Liver (tissue), 8 donors: ENCODE measurements at regions not wholly inside any gene's neighbourhood (a gene's known extent, or its start where the extent isn't known, plus 50 kb on each side); places are given as distances from the start of the nearest gene placed in this dataset.

Experiments used
- DNase-seq: peaks from one replicate; pipeline ENCODE4 v3.0.0-alpha.2; 2017; ENCODE audit warnings: low spot score
- H3K27ac ChIP-seq, 2 donors: one replicate each; pipeline ENCODE4 v1.7.0; 2013; ENCODE audit warnings: inconsistent platforms in 2 of 2, low read length in 2 of 2, control low read depth in 1 of 2, low read depth in 1 of 2, mild to moderate bottlenecking in 1 of 2
- H3K27me3 ChIP-seq, 4 donors: one replicate each; pipeline versions ENCODE4 v1.6.1 to v1.7.0; 2013; ENCODE audit warnings: low read length in 3 of 4, inconsistent platforms in 1 of 4, mild to moderate bottlenecking in 1 of 4, moderate library complexity in 1 of 4; ENCODE audit not compliant: control insufficient read depth in 4 of 4, insufficient read depth in 4 of 4
- H3K36me3 ChIP-seq, 4 donors: one replicate each; pipeline versions ENCODE4 v1.6.1 to v1.7.0; 2013; ENCODE audit warnings: low read length in 3 of 4, mild to moderate bottlenecking in 3 of 4, low read depth in 1 of 4, moderate library complexity in 1 of 4; ENCODE audit not compliant: control insufficient read depth in 4 of 4, insufficient read depth in 3 of 4
- H3K4me1 ChIP-seq, 4 donors: one replicate each; pipeline versions ENCODE4 v1.6.1 to v1.7.0; 2013; ENCODE audit warnings: low read length in 3 of 4, mild to moderate bottlenecking in 3 of 4, moderate library complexity in 1 of 4; ENCODE audit not compliant: control insufficient read depth in 4 of 4, insufficient read depth in 4 of 4
- H3K4me3 ChIP-seq, 3 donors: one replicate each; pipeline versions ENCODE4 v1.6.1 to v1.7.0; 2013; ENCODE audit warnings: low read length in 3 of 3, control low read depth in 1 of 3, low read depth in 1 of 3, mild to moderate bottlenecking in 1 of 3
- H3K9ac ChIP-seq, 2 donors: one replicate each; pipeline ENCODE4 v1.7.0; 2013; ENCODE audit warnings: low read length in 2 of 2, mild to moderate bottlenecking in 2 of 2, moderate library complexity in 2 of 2, control low read depth in 1 of 2, low read depth in 1 of 2
- H3K9me3 ChIP-seq, 4 donors: one replicate each; pipeline versions ENCODE4 v1.6.1 to v1.7.0; 2013; ENCODE audit warnings: low read length in 3 of 4; ENCODE audit not compliant: control insufficient read depth in 4 of 4
- EGR1 ChIP-seq, 2 donors: IDR thresholded peaks; 2 replicates each; pipeline ENCODE4 v1.6.1; 2016 to 2018; ENCODE audit warnings: antibody characterized with exemption in 2 of 2, low read depth in 2 of 2
- FOXA1 ChIP-seq: IDR thresholded peaks from 2 replicates; pipeline ENCODE4 v1.6.1; 2016; ENCODE audit warnings: antibody characterized with exemption
- FOXA2 ChIP-seq: IDR thresholded peaks from 2 replicates; pipeline ENCODE4 v1.6.1; 2016; ENCODE audit warnings: antibody characterized with exemption
- GABPA ChIP-seq, 2 donors: IDR thresholded peaks in 1 of 2; conservative IDR thresholded peaks in 1 of 2; 2 replicates each; pipeline ENCODE4 v1.6.1; 2016; ENCODE audit warnings: antibody characterized with exemption in 2 of 2, mild to moderate bottlenecking in 1 of 2, moderate library complexity in 1 of 2
- HNF4A ChIP-seq, 2 donors: conservative IDR thresholded peaks; 2 replicates each; pipeline ENCODE4 v1.6.1; 2016; ENCODE audit warnings: antibody characterized with exemption in 2 of 2, mild to moderate bottlenecking in 2 of 2
- HNF4G ChIP-seq: IDR thresholded peaks from 2 replicates; pipeline ENCODE4 v1.6.1; 2016; ENCODE audit warnings: antibody characterized with exemption
- JUND ChIP-seq, 2 donors: IDR thresholded peaks; 2 replicates each; pipeline ENCODE4 v1.6.1; 2016; ENCODE audit warnings: antibody characterized with exemption in 2 of 2
- NR2F2 ChIP-seq: IDR thresholded peaks from 2 replicates; pipeline ENCODE4 v1.6.1; 2016; ENCODE audit warnings: antibody characterized with exemption
- RAD21 ChIP-seq, 2 donors: IDR thresholded peaks; 2 replicates each; pipeline ENCODE4 v1.6.1; 2016; ENCODE audit warnings: antibody characterized with exemption in 2 of 2, mild to moderate bottlenecking in 2 of 2
- REST ChIP-seq: IDR thresholded peaks from 2 replicates; pipeline ENCODE4 v1.6.1; 2016; ENCODE audit warnings: antibody characterized with exemption, mild to moderate bottlenecking
- RXRA ChIP-seq, 2 donors: IDR thresholded peaks; 2 replicates each; pipeline ENCODE4 v1.6.1; 2017 to 2018; ENCODE audit warnings: antibody characterized with exemption in 2 of 2, mild to moderate bottlenecking in 1 of 2
- SP1 ChIP-seq: IDR thresholded peaks from 2 replicates; pipeline ENCODE4 v1.6.1; 2018; ENCODE audit warnings: antibody characterized with exemption, mild to moderate bottlenecking
- TAF1 ChIP-seq: conservative IDR thresholded peaks from 2 replicates; pipeline ENCODE4 v1.6.1; 2016; ENCODE audit warnings: antibody characterized with exemption, mild to moderate bottlenecking
- YY1 ChIP-seq: IDR thresholded peaks from 2 replicates; pipeline ENCODE4 v1.6.1; 2016; ENCODE audit warnings: antibody characterized with exemption, mild to moderate bottlenecking
- ZBTB33 ChIP-seq: IDR thresholded peaks from 2 replicates; pipeline ENCODE4 v1.6.1; 2016; ENCODE audit warnings: antibody characterized with exemption
- WGBS: extraction: QIAGEN DNeasy Blood & Tissue Kit; methylation state at CpG from one replicate; pipeline ENCODE4 v1.1.7; 2013; 5-methylcytosine and 5-hydroxymethylcytosine counted together
- TF ChIP-seq, protein P1 (sequence below): IDR thresholded peaks from 2 replicates; pipeline ENCODE4 v1.6.1; 2016; ENCODE audit warnings: antibody characterized with exemption
- TF ChIP-seq, protein P2 (sequence below): fragments of 150-350 bp; IDR thresholded peaks from 2 replicates; pipeline ENCODE4 v1.5.1; 2017; ENCODE audit warnings: improper control_type of control experiment, low read depth, low read length; ENCODE audit not compliant: missing input control
- TF ChIP-seq, protein P3 (sequence below): IDR thresholded peaks from 2 replicates; pipeline ENCODE4 v1.6.1; 2016; ENCODE audit warnings: antibody characterized with exemption
- donor health status: healthy.
- donor health status: healthy.
- donor health status: healthy.
- donor health status: healthy.
- donor health status: healthy.

- DNase-seq: no peak
- Histone ChIP-seq H3K9me3 (no peaks in the 10 kb centered on the region), H3K4me1 (no peaks in the 10 kb centered on the region), H3K27me3 (peaks cover 0 to 11% (median 0%) of the 10 kb centered on the region in 4 donors), H3K9ac (no peak overlapping the region), H3K4me3 (no peak overlapping the region), H3K36me3 (no peaks in the 10 kb centered on the region), H3K27ac (no peak overlapping the region)
- TF ChIP-seq, protein P1, sequence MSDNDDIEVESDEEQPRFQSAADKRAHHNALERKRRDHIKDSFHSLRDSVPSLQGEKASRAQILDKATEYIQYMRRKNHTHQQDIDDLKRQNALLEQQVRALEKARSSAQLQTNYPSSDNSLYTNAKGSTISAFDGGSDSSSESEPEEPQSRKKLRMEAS: no peak
- TF ChIP-seq JUND (IDR thresholded peaks at IDR 0.05) (no peak), YY1 (no peak), SP1 (no peak), ZBTB33 (no peak), HNF4G (no peak), RAD21 (IDR thresholded peaks at IDR 0.05) (no peak), HNF4A (conservative IDR thresholded peaks at IDR 0.05) (no peak), GABPA (IDR thresholded peaks at IDR 0.05 in 1 of 2, conservative IDR thresholded peaks at IDR 0.05 in 1 of 2) (no peak), TAF1 (no peak), FOXA2 (no peak), EGR1 (IDR thresholded peaks at IDR 0.05; ENCODE audit: low read depth in 2 of 2) (no peak), RXRA (IDR thresholded peaks at IDR 0.05) (no peak), REST (no peak), NR2F2 (no peak), FOXA1 (no peak)
- TF ChIP-seq, protein P2, sequence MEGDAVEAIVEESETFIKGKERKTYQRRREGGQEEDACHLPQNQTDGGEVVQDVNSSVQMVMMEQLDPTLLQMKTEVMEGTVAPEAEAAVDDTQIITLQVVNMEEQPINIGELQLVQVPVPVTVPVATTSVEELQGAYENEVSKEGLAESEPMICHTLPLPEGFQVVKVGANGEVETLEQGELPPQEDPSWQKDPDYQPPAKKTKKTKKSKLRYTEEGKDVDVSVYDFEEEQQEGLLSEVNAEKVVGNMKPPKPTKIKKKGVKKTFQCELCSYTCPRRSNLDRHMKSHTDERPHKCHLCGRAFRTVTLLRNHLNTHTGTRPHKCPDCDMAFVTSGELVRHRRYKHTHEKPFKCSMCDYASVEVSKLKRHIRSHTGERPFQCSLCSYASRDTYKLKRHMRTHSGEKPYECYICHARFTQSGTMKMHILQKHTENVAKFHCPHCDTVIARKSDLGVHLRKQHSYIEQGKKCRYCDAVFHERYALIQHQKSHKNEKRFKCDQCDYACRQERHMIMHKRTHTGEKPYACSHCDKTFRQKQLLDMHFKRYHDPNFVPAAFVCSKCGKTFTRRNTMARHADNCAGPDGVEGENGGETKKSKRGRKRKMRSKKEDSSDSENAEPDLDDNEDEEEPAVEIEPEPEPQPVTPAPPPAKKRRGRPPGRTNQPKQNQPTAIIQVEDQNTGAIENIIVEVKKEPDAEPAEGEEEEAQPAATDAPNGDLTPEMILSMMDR: no peak
- TF ChIP-seq, protein P3, sequence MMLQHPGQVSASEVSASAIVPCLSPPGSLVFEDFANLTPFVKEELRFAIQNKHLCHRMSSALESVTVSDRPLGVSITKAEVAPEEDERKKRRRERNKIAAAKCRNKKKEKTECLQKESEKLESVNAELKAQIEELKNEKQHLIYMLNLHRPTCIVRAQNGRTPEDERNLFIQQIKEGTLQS: no peak
- WGBS: 73% methylated on average over 18 of the region's 18 CpGs
Observed at GRCh38 chr20:57838670-57839151, 128.9 kb upstream of the PMEPA1 start.
